ENCODE measurements at regions not wholly inside any gene's neighbourhood (a gene's known extent, or its start where the extent isn't known, plus 50 kb on each side); places are given as distances from the start of the nearest gene placed in this dataset.
A peak's percentile ranks its signal among the peaks of the same experiment; 100 is the strongest.

DNA sequence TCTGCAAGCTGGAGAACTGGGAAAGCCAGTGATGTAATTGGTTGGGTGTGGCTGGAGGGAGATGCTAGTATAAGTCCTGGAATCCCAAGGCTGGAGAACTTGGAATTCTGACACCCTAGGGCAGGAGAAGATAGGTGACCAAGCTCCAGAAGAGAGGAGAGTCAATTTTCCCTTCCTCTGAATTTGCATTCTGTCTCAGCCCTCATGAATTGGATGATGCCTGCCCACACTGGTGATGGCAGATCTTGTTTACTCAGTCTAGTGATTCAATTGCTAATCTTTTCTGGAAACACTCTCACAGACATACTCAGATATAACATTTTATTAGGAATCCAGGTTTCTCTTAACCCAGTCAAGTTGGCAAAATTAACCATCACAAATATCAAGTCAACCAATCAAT lies 287.2 kb downstream of the RDH14 start:
- ChIA-PET CTCF (no interaction called here), POLR2A (no interaction called here)
- DNase-seq (ENCODE audit: low read depth in 1 of 2, low spot score in 1 of 2) = peak in 1 of 2 experiments; percentile 34
- H3K4me3 ChIP-seq = no peak overlapping the region
- H3K4me2 ChIP-seq = no peak overlapping the region
- ATAC-seq = peak in 1 of 2 experiments; percentile 55; a peak in 3 of 6 replicates
- H3K27ac ChIP-seq = no peak overlapping the region
- TF ChIP-seq, protein P1, sequence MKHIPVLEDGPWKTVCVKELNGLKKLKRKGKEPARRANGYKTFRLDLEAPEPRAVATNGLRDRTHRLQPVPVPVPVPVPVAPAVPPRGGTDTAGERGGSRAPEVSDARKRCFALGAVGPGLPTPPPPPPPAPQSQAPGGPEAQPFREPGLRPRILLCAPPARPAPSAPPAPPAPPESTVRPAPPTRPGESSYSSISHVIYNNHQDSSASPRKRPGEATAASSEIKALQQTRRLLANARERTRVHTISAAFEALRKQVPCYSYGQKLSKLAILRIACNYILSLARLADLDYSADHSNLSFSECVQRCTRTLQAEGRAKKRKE (CRISPR knock-in tag; IDR thresholded peaks at IDR 0.05; ENCODE audit: low read depth) = no peak
- TF ChIP-seq POLR2A (IDR thresholded peaks at IDR 0.05; ENCODE audit: low read length) (no peak), KDM1A (IDR thresholded peaks at IDR 0.05; ENCODE audit: low read depth) (no peak), SREBF2 (IDR thresholded peaks at IDR 0.05) (no peak), RFX5 (IDR thresholded peaks at IDR 0.05) (no peak), ZC3H11A (IDR thresholded peaks at IDR 0.05) (no peak), CHD4 (IDR thresholded peaks at IDR 0.05; ENCODE audit: borderline replicate concordance) (no peak), KDM5A (IDR thresholded peaks at IDR 0.05) (no peak), NPAS2 (CRISPR knock-in tag; IDR thresholded peaks at IDR 0.05; ENCODE audit: borderline replicate concordance) (no peak), JUNB (IDR thresholded peaks at IDR 0.05) (no peak)
- TF ChIP-seq, protein P2, sequence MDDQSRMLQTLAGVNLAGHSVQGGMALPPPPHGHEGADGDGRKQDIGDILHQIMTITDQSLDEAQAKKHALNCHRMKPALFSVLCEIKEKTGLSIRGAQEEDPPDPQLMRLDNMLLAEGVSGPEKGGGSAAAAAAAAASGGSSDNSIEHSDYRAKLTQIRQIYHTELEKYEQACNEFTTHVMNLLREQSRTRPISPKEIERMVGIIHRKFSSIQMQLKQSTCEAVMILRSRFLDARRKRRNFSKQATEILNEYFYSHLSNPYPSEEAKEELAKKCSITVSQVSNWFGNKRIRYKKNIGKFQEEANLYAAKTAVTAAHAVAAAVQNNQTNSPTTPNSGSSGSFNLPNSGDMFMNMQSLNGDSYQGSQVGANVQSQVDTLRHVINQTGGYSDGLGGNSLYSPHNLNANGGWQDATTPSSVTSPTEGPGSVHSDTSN (IDR thresholded peaks at IDR 0.05) = no peak
- H3K9me3 ChIP-seq = peaks cover 2% of the 10 kb centered on the region; the same call in 1 of the 3 replicates
- no peak for FAIRE-seq
- H3K4me1 ChIP-seq = peaks cover 11% of the 10 kb centered on the region

GRCh38 chr2:18272148-18272494 lies 288.3 kb downstream of the RDH14 start:
- no peak overlapping the region for H3K4me3 ChIP-seq
- no peak overlapping the region for H3K27ac ChIP-seq
- TF ChIP-seq FOSB (CRISPR knock-in tag; IDR thresholded peaks at IDR 0.05) = no peak
- TF ChIP-seq HDAC2 (IDR thresholded peaks at IDR 0.05) = no peak
- TF ChIP-seq CHD2 (IDR thresholded peaks at IDR 0.05; ENCODE audit: low read length, partially characterized antibody) = no peak
- no peak for TF ChIP-seq MAZ (IDR thresholded peaks at IDR 0.05; ENCODE audit: borderline replicate concordance, low read depth, low read length)
- TF ChIP-seq EHF (CRISPR knock-in tag; IDR thresholded peaks at IDR 0.05) = no peak
- no peak for TF ChIP-seq CBX2 (IDR thresholded peaks at IDR 0.05; ENCODE audit: borderline replicate concordance, low read depth)
- no peak for TF ChIP-seq TP53 (CRISPR knock-in tag; IDR thresholded peaks at IDR 0.05)
- TF ChIP-seq RAD21 (conservative IDR thresholded peaks at IDR 0.05 in 1 of 2, IDR thresholded peaks at IDR 0.05 in 1 of 2) = no peak
- no peak for DNase-seq (ENCODE audit: low read depth in 1 of 2, low spot score in 1 of 2)
- peaks cover 21% of the 10 kb centered on the region for H3K4me1 ChIP-seq
- CTCF ChIA-PET = no interaction called here
- no peak overlapping the region for H3K4me2 ChIP-seq
- POLR2A ChIA-PET = no interaction called here
- 80% methylated on average over 5 of the region's 10 CpGs for WGBS (ENCODE audit: missing lambda C conversion rate)
- FAIRE-seq = no peak
- H3K9me3 ChIP-seq = peaks cover 2% of the 10 kb centered on the region; the same call in 1 of the 3 replicates
- no peak for ATAC-seq

GRCh38 chr2:18271370-18272147 lies 288.9 kb downstream of the RDH14 start:
- DNase-seq (ENCODE audit: low read depth in 1 of 2, low spot score in 1 of 2) (no peak), FAIRE-seq (no peak), ATAC-seq (no peak)
- TF ChIP-seq CHD2 (IDR thresholded peaks at IDR 0.05; ENCODE audit: low read length, partially characterized antibody) = no peak
- TF ChIP-seq KDM5A (IDR thresholded peaks at IDR 0.05) = no peak
- TF ChIP-seq, protein P2 (IDR thresholded peaks at IDR 0.05) = no peak
- no peak for TF ChIP-seq HES2 (IDR thresholded peaks at IDR 0.05)
- no peak for TF ChIP-seq FOSL2 (IDR thresholded peaks at IDR 0.05)
- no peak for TF ChIP-seq FOSL2 (CRISPR knock-in tag; IDR thresholded peaks at IDR 0.05)
- TF ChIP-seq, protein P3, sequence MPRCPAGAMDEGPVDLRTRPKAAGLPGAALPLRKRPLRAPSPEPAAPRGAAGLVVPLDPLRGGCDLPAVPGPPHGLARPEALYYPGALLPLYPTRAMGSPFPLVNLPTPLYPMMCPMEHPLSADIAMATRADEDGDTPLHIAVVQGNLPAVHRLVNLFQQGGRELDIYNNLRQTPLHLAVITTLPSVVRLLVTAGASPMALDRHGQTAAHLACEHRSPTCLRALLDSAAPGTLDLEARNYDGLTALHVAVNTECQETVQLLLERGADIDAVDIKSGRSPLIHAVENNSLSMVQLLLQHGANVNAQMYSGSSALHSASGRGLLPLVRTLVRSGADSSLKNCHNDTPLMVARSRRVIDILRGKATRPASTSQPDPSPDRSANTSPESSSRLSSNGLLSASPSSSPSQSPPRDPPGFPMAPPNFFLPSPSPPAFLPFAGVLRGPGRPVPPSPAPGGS (IDR thresholded peaks at IDR 0.05) = no peak
- TF ChIP-seq GATA3 (IDR thresholded peaks at IDR 0.05; ENCODE audit: borderline replicate concordance) = no peak
- no peak for TF ChIP-seq MAZ (IDR thresholded peaks at IDR 0.05; ENCODE audit: borderline replicate concordance, low read depth, low read length)
- TF ChIP-seq, protein P4, sequence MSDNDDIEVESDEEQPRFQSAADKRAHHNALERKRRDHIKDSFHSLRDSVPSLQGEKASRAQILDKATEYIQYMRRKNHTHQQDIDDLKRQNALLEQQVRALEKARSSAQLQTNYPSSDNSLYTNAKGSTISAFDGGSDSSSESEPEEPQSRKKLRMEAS (IDR thresholded peaks at IDR 0.05) = no peak
- TF ChIP-seq NFE2L2 (conservative IDR thresholded peaks at IDR 0.05; ENCODE audit: low read length) = no peak
- TF ChIP-seq NPAS2 (CRISPR knock-in tag; IDR thresholded peaks at IDR 0.05; ENCODE audit: borderline replicate concordance) = no peak
- no peak for TF ChIP-seq CEBPB (IDR thresholded peaks at IDR 0.05)
- no peak for TF ChIP-seq TP53 (CRISPR knock-in tag; IDR thresholded peaks at IDR 0.05)
- TF ChIP-seq ELK1 (IDR thresholded peaks at IDR 0.05; ENCODE audit: low read depth, low read length) = no peak
- no peak for TF ChIP-seq FOXS1 (CRISPR knock-in tag; IDR thresholded peaks at IDR 0.05)
- Histone ChIP-seq H3K9me3 (peaks cover 2% of the 10 kb centered on the region; the same call in 1 of the 3 replicates), H3K27ac (no peak overlapping the region), H3K4me2 (no peak overlapping the region), H3K4me1 (peaks cover 21% of the 10 kb centered on the region), H3K4me3 (no peak overlapping the region)
- ChIA-PET POLR2A (no interaction called here), CTCF (interaction anchor here (1.1 kb wide), 1 partner anchor 8 kb away, joined by 3 read pairs; no protein-coding TSS in a partner anchor)
- 76% methylated on average over 16 of the region's 17 CpGs for WGBS (ENCODE audit: missing lambda C conversion rate)
